ENCODE measurements at regions not wholly inside any gene's neighbourhood (a gene's known extent, or its start where the extent isn't known, plus 50 kb on each side); places are given as distances from the start of the nearest gene placed in this dataset.

DNA sequence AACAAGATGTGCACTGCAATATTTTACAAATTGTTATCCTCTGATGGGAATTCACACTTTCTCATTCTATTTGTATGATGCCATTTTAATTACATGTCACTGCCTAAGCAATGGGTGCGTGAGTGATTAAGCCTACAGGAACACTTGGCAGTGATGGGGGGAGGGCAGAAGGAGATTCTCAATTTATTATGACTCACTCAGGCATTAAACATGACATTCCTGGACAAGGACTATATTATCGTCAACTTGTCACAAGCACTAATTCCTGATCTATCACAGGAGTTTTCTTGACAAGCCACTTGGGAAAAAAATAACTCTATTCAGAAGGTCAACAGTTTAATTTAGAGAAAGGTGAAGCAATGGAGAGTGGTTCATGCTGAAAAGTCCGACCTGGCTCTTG lies 556.8 kb downstream of the NSUN3 start:
- in situ Hi-C loops (cut with MboI) = no loop called here

More for the DNA sequence above, 556.8 kb downstream of the NSUN3 start:
- ChIA-PET POLR2A (no interaction called here), CTCF (ENCODE audit: low intra/inter-chr PET ratio) (no interaction called here)
- Histone ChIP-seq H3K9ac (ENCODE audit: insufficient read depth in 1 of 2, low read depth in 2 of 2, low read length in 2 of 2) (no peak overlapping the region), H3K4me2 (ENCODE audit: insufficient read depth, low read length) (no peak overlapping the region), H3K27ac (ENCODE audit: extremely low read depth, low read depth, low read length) (no peak overlapping the region), H3K9me3 (replicated peaks; ENCODE audit: control insufficient read depth, insufficient read depth, low read depth, low read length) (no peaks in the 10 kb centered on the region), H3K79me2 (ENCODE audit: control insufficient read depth, insufficient read depth, low read length) (no peaks in the 10 kb centered on the region), H3K36me3 (ENCODE audit: control insufficient read depth, insufficient read depth, low read length) (no peaks in the 10 kb centered on the region), H4K20me1 (replicated peaks; ENCODE audit: control insufficient read depth, insufficient read depth, low read length) (no peaks in the 10 kb centered on the region), H3K9me1 (ENCODE audit: control insufficient read depth, insufficient read depth, low read length) (no peaks in the 10 kb centered on the region), H3K27me3 (ENCODE audit: control insufficient read depth in 2 of 2, insufficient read depth in 2 of 2, low read length in 2 of 2) (no peaks in the 10 kb centered on the region), H3K4me3 (no peak overlapping the region), H2AFZ (ENCODE audit: low read depth, low read length) (no peak overlapping the region), H3K4me1 (replicated peaks in 1 of 2; ENCODE audit: control insufficient read depth in 2 of 2, insufficient read depth in 2 of 2, low read length in 2 of 2) (no peaks in the 10 kb centered on the region)
- no TSS peak for BruUV-seq (replicated peaks)
- FAIRE-seq (no peak), DNase-seq (ENCODE audit: extremely low read depth in 1 of 4, low spot score in 3 of 4) (no peak), ATAC-seq (no peak)
- intact Hi-C loops (cut with micrococcal nuclease) = no loop called here
- TF ChIP-seq, protein P1, sequence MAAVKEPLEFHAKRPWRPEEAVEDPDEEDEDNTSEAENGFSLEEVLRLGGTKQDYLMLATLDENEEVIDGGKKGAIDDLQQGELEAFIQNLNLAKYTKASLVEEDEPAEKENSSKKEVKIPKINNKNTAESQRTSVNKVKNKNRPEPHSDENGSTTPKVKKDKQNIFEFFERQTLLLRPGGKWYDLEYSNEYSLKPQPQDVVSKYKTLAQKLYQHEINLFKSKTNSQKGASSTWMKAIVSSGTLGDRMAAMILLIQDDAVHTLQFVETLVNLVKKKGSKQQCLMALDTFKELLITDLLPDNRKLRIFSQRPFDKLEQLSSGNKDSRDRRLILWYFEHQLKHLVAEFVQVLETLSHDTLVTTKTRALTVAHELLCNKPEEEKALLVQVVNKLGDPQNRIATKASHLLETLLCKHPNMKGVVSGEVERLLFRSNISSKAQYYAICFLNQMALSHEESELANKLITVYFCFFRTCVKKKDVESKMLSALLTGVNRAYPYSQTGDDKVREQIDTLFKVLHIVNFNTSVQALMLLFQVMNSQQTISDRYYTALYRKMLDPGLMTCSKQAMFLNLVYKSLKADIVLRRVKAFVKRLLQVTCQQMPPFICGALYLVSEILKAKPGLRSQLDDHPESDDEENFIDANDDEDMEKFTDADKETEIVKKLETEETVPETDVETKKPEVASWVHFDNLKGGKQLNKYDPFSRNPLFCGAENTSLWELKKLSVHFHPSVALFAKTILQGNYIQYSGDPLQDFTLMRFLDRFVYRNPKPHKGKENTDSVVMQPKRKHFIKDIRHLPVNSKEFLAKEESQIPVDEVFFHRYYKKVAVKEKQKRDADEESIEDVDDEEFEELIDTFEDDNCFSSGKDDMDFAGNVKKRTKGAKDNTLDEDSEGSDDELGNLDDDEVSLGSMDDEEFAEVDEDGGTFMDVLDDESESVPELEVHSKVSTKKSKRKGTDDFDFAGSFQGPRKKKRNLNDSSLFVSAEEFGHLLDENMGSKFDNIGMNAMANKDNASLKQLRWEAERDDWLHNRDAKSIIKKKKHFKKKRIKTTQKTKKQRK (IDR thresholded peaks at IDR 0.05; ENCODE audit: borderline replicate concordance, low read depth, low read length) = no peak
- TF ChIP-seq RBM14 (IDR thresholded peaks at IDR 0.05; ENCODE audit: borderline replicate concordance, insufficient read depth, low read depth, low read length) = no peak
- TF ChIP-seq CXXC5 (CRISPR knock-in tag; IDR thresholded peaks at IDR 0.05) = no peak
- TF ChIP-seq SRSF9 (IDR thresholded peaks at IDR 0.05; ENCODE audit: borderline replicate concordance, low read depth, low read length) = no peak
- no peak for TF ChIP-seq WHSC1 (IDR thresholded peaks at IDR 0.05; ENCODE audit: low read length)
- no peak for TF ChIP-seq HNRNPLL (IDR thresholded peaks at IDR 0.05; ENCODE audit: low read depth, low read length, poor library complexity, severe bottlenecking)
- TF ChIP-seq ZNF274 (IDR thresholded peaks at IDR 0.05; ENCODE audit: borderline replicate concordance, low read depth, low read length) = no peak
- TF ChIP-seq PTBP1 (IDR thresholded peaks at IDR 0.05; ENCODE audit: low read depth, low read length) = no peak
- TF ChIP-seq CBX2 (IDR thresholded peaks at IDR 0.05; ENCODE audit: insufficient read depth, low read length, poor library complexity, severe bottlenecking) = no peak
- WGBS (ENCODE audit: insufficient coverage, low coverage, missing lambda C conversion rate) = 0% methylated on average over 3 of the region's 3 CpGs

All from K562 (cell line).